Lower lobe of right lung (tissue), 2 donors: ENCODE measurements at regions not wholly inside any gene's neighbourhood (a gene's known extent, or its start where the extent isn't known, plus 50 kb on each side); places are given as distances from the start of the nearest gene placed in this dataset.
"Not testable (repeated sequence)": the region's sequence is repeated elsewhere in the genome, so short reads cannot be mapped to it uniquely, and the experiment has no call there.

Experiments used
- ATAC-seq, 2 donors: fragments of 200-7000 bp; cut with Tn5 transposase; one replicate each; pipeline ENCODE4 v1.9.1; 2020 to 2022; ENCODE audit warnings: mild to moderate bottlenecking in 2 of 2, moderate library complexity in 2 of 2
- DNase-seq: peaks from one replicate; pipeline ENCODE4 v3.0.0-alpha.2; 2020
- H3K27ac ChIP-seq: fragments of 200-600 bp; one replicate; pipeline ENCODE4 v1.8.0; 2022
- H3K27me3 ChIP-seq: fragments of 200-600 bp; one replicate; pipeline ENCODE4 v1.8.0; 2022; ENCODE audit warnings: low read depth
- H3K36me3 ChIP-seq: fragments of 200-600 bp; one replicate; pipeline ENCODE4 v1.8.0; 2022; ENCODE audit warnings: mild to moderate bottlenecking
- H3K4me1 ChIP-seq: fragments of 200-600 bp; one replicate; pipeline ENCODE4 v1.8.0; 2022
- H3K4me3 ChIP-seq: fragments of 200-600 bp; one replicate; pipeline ENCODE4 v1.8.0; 2022; ENCODE audit warnings: mild to moderate bottlenecking
- H3K9me3 ChIP-seq: fragments of 200-600 bp; one replicate; pipeline ENCODE4 v1.8.0; 2022
- CTCF ChIP-seq: fragments of 200-600 bp; IDR thresholded peaks from one replicate; pipeline ENCODE4 v1.8.0; 2022; ENCODE audit warnings: antibody characterized with exemption, mild to moderate bottlenecking
- intact Hi-C: fragments of 100-400 bp; cut with DNase I; formaldehyde crosslinking; loops from one replicate; pipeline ENCODE4 v1.11.0; 2022
- donor health status: DM: no; HTN: yes; CAD: no; lungs with severe emphysema.

GRCh38 chr16:76121636-76122035 is 155.6 kb upstream of the CNTNAP4 start:
- no peaks in the 10 kb centered on the region for H3K27me3 ChIP-seq
- H3K4me1 ChIP-seq = no peaks in the 10 kb centered on the region
- DNase-seq (no peak), ATAC-seq (no peak)
- no peak overlapping the region for H3K4me3 ChIP-seq
- TF ChIP-seq CTCF = no peak
- H3K36me3 ChIP-seq = no peaks in the 10 kb centered on the region
- no peaks in the 10 kb centered on the region for H3K9me3 ChIP-seq
- no peak overlapping the region for H3K27ac ChIP-seq
- intact Hi-C loops = no loop called here

DNA sequence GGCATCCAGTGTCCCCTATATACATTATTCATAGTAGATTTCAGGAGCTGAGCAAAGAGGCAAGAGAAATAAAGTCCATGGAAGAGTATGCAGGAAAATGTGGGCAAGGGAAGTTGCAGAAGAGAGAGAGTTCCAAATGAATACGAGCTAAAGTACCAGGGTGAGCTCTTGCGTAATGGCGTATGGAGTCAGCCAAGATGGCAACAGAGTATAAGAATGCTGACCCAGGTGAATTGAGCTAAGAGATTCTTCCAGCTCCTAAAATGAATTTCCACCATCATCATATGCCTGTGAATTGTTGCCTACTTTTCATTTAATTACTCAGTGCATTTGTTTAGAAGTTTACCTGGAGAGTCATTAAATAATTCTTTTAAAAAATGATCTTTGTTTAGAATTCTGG is 153.2 kb upstream of the CNTNAP4 start:
- Histone ChIP-seq H3K4me1 (no peaks in the 10 kb centered on the region), H3K27ac (no peak overlapping the region), H3K36me3 (no peaks in the 10 kb centered on the region), H3K4me3 (no peak overlapping the region), H3K27me3 (no peaks in the 10 kb centered on the region), H3K9me3 (no peaks in the 10 kb centered on the region)
- ATAC-seq = no peak
- TF ChIP-seq CTCF = no peak
- no peak for DNase-seq
- intact Hi-C loops = no loop called here

DNA sequence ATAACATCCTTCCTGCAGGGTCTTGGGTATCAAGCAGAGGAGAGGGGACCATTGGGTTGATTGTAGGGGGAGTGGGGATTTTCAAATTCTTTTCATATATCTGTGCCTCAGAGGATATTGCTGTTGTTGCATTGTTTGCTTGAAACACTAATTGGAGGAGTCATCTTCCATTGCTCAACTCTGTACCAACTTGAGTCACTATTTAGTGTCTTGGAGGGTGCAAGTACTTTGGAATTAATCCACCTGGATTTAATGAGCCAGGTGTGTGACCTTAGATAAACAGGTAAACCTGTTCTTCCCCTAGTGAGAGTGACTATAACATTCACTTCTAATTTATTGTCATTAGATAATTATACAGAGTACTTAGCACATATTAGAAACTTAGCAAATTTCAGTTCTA is 151.3 kb upstream of the CNTNAP4 start:
- TF ChIP-seq CTCF = no peak
- no peak overlapping the region for H3K4me3 ChIP-seq
- no peak overlapping the region for H3K27ac ChIP-seq
- no peaks in the 10 kb centered on the region for H3K9me3 ChIP-seq
- no peaks in the 10 kb centered on the region for H3K36me3 ChIP-seq
- DNase-seq (no peak), ATAC-seq (no peak)
- no peaks in the 10 kb centered on the region for H3K27me3 ChIP-seq
- H3K4me1 ChIP-seq = no peaks in the 10 kb centered on the region
- intact Hi-C loops = no loop called here

DNA sequence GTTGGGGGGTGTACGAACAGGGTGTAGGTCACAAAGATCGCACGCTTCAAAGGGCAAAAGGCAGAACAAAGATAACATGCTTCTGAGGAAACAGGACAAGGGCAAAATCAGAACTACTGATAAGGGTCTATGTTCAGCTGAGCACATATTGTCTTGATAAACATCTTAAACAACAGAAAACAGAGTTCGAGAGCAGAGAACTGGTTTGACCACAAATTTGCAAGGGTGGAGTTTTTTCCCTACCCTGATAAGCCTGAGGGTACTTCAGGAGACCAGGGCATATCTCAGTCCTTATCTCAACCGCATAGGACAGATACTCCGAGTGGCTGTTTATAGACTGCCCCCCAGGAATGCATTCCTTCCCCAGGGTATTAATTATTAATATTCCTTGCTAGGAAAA is 139.1 kb upstream of the CNTNAP4 start:
- DNase-seq, H3K27me3 ChIP-seq, H3K4me1 ChIP-seq, intact Hi-C loops, H3K9me3 ChIP-seq, ATAC-seq, H3K27ac ChIP-seq, H3K4me3 ChIP-seq, H3K36me3 ChIP-seq: not testable (repeated sequence)

DNA sequence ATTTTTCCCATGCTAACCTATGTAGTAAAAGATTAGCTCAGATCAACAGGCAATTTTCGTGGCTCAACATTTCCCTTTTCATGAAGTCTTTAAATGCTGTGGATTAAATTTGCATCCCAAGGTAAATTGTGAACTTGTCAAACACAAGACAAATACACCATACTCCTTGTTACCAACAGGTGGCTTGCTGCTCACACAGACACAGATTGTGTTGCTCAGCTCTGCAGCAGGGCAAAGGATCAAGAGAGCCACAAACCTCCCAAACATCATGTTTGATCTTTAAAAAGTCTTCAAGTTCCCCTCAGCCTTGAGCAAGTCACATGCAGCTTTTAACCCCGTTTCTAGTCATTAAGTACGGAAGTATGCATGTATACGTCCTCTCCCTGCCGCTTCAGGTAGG is 119.6 kb upstream of the CNTNAP4 start:
- no peak overlapping the region for H3K4me3 ChIP-seq
- TF ChIP-seq CTCF = no peak
- no peaks in the 10 kb centered on the region for H3K27me3 ChIP-seq
- H3K36me3 ChIP-seq = no peaks in the 10 kb centered on the region
- H3K9me3 ChIP-seq = no peaks in the 10 kb centered on the region
- intact Hi-C loops = no loop called here
- H3K4me1 ChIP-seq = no peaks in the 10 kb centered on the region
- DNase-seq (no peak), ATAC-seq (no peak)
- H3K27ac ChIP-seq = no peak overlapping the region

GRCh38 chr16:76162046-76162445 is 115.2 kb upstream of the CNTNAP4 start:
- ATAC-seq (no peak), DNase-seq (no peak)
- TF ChIP-seq CTCF = no peak
- Histone ChIP-seq H3K4me1 (no peaks in the 10 kb centered on the region), H3K36me3 (no peaks in the 10 kb centered on the region), H3K4me3 (no peak overlapping the region), H3K9me3 (no peaks in the 10 kb centered on the region), H3K27me3 (no peaks in the 10 kb centered on the region), H3K27ac (no peak overlapping the region)
- intact Hi-C loops = no loop called here
